GM20431 (cell line): ENCODE measurements at regions not wholly inside any gene's neighbourhood (a gene's known extent, or its start where the extent isn't known, plus 50 kb on each side); places are given as distances from the start of the nearest gene placed in this dataset.

Experiments used
- in situ Hi-C: fragments of 300-500 bp; cut with MseI, MboI; formaldehyde crosslinking; loops from one replicate; pipeline ENCODE4 v1.15.0; 2020; ENCODE audit warnings: low sequenced_read_pairs; ENCODE audit not compliant: unreplicated experiment

DNA sequence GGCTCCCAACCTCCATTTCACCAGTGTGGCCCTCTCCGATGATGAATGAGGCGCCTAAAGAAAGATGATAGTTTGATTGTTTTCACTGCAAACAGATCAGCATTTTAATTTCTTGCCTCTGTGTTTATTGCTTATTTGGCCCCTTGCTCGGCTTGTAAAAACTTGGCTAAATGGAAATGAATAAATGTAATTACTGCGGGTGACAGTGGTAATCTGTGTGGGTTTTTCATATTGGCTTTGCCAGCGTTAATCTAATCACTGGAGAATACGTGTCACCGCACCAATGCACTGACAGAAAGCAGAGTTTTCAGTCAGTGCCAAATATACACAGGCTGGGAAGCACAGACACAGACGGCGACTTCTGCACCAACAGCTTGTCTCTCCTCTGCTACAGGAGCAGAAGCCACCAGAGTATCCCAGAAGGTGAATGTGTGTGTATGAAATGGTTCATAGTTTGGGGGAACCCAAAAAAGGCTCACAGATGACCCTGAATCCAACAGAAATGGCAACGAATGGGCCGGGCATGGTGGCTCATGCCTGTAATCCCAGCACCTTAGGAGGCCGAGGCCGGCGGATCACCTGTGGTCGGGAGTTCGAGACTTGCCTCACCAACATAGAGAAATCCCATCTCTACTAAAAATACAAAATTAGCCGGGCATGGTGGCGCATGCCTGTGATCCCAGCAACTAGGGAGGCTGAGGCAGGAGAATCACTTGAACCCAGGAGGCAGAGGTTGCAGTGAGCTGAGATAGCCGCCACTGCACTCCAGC lies 534.0 kb downstream of the PKHD1 start:
- in situ Hi-C loops: loop anchor here (25.0 kb wide), 1 partner anchor 741 kb away; the partner anchor contains the start of gene TFAP2B

DNA sequence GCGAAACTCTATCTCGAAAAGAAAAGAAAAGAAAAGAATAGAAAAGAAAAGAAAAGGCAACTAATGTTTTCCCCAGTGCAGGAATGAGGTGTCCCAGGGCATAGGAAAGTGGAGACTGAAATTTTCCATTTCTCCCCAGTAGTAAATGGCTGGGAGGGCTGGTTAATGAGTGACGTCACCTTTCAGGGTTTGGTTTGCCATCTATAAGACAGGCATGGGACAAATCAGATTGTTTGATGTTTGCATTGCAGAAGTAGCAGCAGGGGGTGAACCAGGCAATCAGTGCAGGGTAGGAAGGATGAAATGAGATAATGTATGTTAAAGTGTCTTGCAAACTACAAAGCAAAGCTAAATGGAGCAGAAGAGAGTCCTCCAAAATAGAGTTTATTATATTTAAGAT lies 533.4 kb downstream of the PKHD1 start:
- in situ Hi-C loops: loop anchor here (25.0 kb wide), 1 partner anchor 742 kb away; the partner anchor contains the start of gene TFAP2B

DNA sequence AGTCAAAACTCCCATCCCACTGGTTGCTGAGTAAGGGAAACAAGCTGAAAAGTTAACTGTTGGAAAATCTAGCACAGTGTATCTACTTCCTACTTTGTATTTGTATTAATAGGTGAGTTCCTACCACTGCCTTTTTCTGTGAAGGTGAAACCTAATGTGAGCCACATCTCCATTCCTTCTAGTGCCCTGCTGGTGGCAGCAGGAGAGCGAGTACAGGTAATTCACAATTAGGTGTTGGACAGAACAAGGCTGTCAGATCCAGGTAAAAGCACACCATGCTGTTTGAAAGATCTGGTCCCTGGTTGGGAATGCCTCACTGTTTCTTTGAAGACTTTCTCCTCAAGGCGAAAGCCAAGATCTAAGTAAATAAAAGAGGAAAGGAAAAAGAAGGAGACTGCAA lies 528.4 kb downstream of the PKHD1 start:
- in situ Hi-C loops: loop anchor here (25.0 kb wide), 1 partner anchor 747 kb away; the partner anchor contains the start of gene TFAP2B

DNA sequence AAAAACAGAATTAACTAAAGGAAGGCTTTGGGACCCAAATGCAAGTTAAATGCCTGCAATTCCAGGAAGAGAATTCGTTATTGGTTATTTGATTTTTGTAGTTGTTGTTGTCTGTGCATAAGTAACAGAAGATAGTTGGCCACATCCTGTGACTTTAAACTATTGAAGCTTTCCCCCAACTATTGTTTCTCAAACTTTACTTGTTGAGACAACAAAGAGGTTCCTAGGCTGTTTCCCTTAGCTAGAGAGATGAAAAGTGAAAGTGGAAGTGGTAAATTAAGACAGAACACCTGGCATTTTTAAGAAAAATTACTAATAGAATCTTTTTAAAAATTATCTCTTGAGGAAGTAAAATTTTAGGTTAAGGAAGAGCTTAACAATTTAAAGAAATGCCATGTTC lies 525.2 kb downstream of the PKHD1 start:
- in situ Hi-C loops: loop anchor here (25.0 kb wide), 1 partner anchor 750 kb away; the partner anchor contains the start of gene TFAP2B
